ENCODE measurements at regions not wholly inside any gene's neighbourhood (a gene's known extent, or its start where the extent isn't known, plus 50 kb on each side); places are given as distances from the start of the nearest gene placed in this dataset.
"Not testable (repeated sequence)": the region's sequence is repeated elsewhere in the genome, so short reads cannot be mapped to it uniquely, and the experiment has no call there.

- no peak for DNase-seq
Observed at GRCh38 chr22:27073601-27074425, 416.4 kb downstream of the MIAT start.

DNA sequence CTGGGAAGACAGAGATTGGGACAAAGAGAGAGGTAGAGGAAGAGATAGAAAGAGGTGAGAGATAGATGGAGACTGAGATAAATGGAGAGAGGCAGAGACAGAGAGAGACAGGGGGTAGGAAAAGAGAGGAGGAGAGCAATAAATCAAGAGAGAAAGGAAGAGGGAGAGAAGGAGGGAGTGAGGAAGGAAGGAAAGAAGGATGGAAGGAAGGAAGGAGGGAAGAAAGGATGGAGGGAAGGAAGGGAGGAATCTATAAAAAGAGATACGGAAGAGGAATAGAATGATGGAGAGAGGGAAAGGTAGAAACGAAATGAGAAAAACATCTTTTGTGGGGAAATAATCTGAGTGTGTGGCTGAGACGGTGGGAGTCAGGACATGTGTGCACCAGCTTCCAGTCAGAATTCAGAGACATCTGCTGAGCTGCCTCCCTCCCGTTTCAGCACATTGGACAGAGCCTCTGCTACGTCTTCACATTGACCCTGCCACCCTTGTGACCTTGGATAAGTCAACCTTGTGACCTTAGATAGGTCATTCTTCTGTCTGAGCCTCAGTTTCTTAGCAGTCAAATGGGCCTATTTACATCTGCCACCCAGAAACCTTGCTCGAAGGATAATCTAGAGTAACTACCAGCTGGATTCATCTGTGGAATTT is 417.8 kb downstream of the MIAT start:
- DNase-seq = no peak

DNA sequence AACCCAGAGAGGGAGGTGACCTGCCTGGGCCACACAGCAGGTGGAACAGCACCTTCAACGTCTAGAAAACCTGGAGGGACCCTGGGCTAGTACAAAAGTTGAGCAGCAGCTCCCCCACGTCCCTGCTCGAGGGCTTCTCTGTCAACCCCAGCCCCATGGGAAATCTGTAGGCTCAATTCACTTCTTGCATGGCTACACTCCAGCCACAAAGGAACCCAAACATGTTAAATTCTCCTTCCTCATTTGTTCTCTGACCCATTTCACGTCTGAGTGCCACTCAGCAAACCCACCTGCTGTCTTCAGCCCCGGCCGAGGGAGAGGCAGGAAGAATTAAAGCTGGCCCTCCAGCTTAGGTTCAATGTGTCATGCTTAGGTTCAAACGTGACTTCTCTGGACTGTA is 418.5 kb downstream of the MIAT start:
- DNase-seq = no peak

GRCh38 chr22:27078064-27078463 is 420.7 kb downstream of the MIAT start:
- not testable (repeated sequence) for DNase-seq

- no peak for DNase-seq
Observed at GRCh38 chr22:27080036-27080578, 422.7 kb downstream of the MIAT start.

- DNase-seq = no peak
Observed at GRCh38 chr22:27080863-27081262, 423.5 kb downstream of the MIAT start.

- no peak for DNase-seq
Observed at GRCh38 chr22:27083610-27084009, 426.2 kb downstream of the MIAT start.

GRCh38 chr22:27084130-27084529 is 426.7 kb downstream of the MIAT start:
- no peak for DNase-seq

- no peak for DNase-seq
Observed at GRCh38 chr22:27086080-27087044, 429.0 kb downstream of the MIAT start.

DNA sequence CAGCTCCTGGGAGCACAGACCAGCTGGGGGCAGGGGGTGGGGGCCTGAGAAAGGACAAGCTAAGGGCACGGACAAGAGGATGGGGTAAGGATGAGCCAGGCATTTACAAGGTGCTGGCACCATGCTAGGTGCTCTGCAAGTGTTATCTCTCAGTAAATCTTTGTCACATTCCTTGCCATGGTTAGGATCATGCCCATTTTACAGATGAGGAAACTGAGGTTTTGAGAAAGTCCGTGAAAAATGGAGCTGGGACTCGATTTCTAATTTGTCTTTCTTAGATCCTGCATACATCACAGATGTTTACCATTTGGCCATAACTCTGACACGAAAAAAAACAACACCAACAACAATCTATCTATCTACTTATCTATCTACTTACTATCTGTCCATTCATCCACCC is 429.7 kb downstream of the MIAT start:
- DNase-seq = no peak

DNA sequence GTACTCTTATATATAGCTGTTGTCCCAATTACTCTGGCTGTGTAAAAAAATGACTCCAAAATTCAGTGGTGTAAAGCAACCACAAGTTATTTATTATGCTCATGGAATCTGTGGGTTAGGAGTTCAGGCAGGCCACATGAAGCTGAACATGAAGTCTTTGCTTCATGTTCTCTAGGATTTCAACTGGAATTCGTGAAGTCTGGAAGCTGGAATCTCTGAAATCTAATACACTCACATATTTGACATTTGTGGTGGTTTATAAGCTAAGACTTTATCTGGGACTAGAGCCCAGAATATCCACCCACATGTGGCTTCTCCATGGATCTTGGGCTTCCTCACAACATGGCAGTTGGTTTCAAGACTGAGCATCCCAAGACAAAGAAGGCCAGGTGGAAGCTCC is 430.6 kb downstream of the MIAT start:
- no peak for DNase-seq

DNA sequence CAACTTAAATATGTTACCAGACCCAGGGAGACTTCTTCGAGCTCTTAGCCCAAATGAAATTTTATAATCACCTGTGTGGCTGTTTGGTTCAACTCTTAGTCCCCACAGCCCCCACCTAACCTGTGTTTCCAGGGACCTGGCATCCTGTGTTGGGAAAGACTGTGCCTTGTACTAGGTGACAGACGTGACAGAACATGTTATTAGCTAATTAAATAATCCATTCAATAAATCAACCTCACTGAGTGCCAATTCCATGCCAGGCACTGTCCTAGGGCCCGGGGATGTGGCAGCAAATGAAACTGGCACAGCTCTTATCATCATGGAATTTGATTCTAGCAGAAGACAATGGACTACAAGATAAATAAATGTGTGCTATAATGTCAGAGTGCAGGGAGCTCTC is 431.9 kb downstream of the MIAT start:
- DNase-seq = no peak

DNA sequence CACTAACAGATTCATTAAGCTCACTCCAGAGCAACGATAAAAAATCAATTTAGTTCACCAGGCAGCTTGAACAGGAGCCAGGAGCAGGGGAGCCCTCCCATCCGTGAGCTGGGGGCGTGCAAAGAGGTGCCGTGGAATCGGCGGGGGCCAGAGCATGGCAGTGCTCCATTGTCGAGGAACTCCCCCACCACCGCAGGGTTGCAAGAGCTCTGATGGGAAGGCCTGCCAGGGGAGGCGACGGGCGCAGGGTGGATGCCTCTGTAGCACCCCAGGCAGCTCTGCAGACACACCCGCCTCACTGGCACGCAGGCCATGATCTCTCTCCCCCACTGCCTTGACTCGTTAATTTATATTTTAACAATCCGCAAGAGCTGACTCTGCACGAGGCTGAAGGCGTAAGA is 433.2 kb downstream of the MIAT start:
- DNase-seq = no peak

GRCh38 chr22:27093422-27093821 is 436.0 kb downstream of the MIAT start:
- DNase-seq = no peak

DNA sequence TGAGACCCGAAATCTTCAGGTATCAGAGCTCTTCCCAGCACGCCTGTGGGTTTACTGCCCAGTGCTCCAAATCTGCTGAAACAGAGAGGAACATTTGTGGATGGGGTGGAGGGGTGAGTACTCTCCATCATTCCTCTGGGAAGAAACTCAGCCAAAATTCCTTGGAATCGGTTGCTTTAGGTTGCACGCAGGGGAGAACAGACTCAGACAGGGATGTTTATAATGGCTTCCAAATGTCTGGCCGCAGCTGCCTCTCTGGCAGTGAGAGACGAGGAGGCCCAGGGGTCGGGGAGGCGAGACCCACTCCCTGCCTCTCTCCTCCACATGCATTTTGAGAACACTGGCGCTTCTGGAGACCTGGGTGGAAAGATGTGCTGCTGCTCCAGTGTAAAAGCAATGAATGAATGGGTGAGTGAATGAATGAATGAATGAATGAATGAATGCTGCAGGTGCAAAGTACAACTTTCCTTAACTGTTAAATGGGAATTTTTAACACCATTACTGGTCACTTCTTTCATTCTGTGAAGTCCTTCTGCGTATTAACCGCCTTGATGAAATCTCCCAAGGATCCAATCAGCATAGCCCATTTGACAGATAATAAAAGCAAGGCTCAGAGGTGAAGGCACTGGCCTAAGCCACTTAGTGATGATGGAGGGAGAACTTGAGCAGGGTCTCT is 437.4 kb downstream of the MIAT start:
- no peak for DNase-seq

DNA sequence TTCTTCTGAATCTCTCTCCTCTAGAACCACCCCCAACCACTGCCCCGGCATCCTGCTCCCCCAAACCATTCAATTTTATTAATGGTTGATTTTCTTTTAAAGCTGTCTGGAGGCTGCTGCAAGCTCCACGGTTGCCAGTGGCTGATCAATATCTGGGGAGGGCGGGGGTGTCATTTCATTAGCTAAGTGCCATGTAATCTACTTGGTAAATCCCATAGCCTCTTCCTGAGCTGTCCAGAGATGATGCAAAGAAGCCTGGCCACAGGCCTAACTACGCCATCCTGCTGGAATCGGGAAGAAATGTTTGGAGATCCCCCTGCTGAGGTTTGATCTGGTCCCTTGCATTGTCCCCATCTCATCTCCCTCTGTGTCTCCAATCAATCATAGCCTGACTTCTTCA is 440.1 kb downstream of the MIAT start:
- DNase-seq = no peak

GRCh38 chr22:27097933-27098332 is 440.5 kb downstream of the MIAT start:
- no peak for DNase-seq

DNA sequence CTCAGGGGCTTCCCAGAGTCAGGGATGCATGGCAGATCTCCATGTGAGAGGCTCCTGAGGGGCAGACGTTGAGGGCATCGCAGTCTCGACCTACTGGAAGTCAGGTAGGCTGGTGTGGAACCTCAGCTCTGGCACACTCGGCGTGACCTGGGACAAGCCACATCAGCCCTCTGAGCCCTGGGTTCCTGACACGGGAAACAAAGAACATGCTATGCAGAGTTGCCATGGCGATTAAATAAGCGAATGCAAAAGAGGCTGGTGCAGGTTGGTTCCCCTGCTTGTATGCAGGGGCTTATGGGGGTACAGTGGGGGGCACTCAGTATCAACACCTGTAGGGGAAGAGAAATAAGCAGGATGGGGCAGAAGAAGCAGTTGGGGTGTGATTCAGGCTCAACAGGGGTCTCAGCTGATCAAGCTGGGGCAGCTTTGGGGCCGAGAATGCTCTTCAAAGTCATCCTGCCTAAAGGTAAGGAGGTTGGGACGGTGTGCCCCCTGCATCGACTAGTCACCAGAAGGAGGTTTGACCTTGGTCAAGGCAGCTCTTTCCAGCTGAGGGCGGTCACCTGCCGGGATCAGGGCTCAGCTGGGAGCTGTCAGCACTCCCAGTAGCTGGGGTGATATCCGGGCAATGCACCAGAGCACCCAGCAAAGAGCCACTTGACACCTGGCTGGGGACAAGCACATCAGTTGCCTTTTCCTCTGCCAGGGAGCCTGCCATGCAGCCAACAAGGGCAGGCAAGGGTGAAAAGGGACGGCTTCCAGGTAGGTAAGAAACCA is 442.7 kb downstream of the MIAT start:
- DNase-seq = no peak

DNA sequence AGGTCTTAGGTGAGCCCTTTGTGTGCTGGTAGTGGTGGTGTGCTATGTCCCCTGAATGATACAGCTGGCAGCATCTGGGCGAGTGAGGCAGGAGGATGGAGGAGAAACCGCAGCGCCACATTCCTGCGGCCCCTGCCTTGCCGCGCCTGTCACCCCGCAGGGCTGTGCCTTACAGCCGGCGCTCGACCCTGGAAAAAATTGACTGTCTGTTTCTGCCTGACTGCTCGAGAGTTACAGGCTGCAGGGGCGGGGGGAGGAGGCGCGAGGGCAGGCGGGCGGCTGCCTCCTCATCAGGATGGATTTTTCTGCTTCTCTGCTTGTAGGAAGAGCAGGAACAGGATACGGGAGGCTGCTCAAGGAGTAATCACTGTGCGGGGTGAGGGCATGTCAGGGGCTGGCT is 443.4 kb downstream of the MIAT start:
- DNase-seq = no peak

GRCh38 chr22:27101288-27101687 is 443.9 kb downstream of the MIAT start:
- DNase-seq = no peak

DNA sequence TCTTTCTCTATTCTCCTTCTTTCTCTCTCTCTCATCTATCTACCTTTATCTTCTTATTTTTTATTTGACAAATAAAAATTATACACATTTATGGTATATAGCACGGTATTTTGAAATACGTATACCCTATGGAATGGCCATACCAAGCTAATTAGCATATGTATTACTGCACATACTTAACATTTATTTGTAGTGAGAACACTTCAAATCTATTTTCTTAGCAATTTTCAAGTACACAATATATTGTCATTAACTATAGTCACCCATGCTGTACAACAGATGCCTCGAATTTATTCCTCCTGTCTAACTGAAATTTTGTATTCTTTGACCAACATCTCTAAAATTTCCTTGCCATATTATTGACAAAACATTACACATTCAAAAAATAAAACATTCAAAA is 447.1 kb downstream of the MIAT start:
- no peak for DNase-seq

Measured in activated CD4-positive, alpha-beta T cell treated with anti-CD3 and anti-CD28 coated beads, Interleukin-2, amount 50 U/mL, for 4 hours (primary cell).